ENCODE measurements at regions not wholly inside any gene's neighbourhood (a gene's known extent, or its start where the extent isn't known, plus 50 kb on each side); places are given as distances from the start of the nearest gene placed in this dataset.

DNA sequence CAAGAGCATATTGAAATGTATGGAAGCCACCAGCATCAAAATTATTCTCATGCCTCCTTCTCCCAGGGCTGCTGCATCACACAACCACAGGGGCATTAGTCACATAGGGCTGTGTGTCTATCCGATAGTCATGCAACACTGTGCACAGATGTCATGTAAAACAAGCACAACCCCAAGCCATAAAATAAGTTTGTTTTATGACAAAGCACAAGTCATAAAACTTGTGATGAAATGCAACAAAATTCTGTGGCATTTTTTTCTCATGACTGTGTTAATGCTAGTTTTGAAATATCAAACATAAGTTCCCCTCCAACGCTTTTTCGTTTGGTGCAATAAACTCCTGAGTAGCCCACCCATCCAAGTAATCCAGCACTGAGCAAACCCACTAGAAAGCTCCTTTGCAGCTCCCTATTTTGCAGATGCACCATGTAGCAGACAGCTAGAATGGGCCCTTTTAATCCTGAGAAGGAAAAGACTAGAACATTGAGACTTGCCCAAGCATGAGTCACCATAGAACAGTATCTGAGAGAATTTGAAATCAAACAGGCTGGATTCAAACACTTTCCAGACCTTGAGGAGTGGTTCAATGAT lies 93.3 kb upstream of the ZNF366 start:
- peak; percentile 17 for DNase-seq (ENCODE audit: low read depth)
- TF ChIP-seq, protein P1, sequence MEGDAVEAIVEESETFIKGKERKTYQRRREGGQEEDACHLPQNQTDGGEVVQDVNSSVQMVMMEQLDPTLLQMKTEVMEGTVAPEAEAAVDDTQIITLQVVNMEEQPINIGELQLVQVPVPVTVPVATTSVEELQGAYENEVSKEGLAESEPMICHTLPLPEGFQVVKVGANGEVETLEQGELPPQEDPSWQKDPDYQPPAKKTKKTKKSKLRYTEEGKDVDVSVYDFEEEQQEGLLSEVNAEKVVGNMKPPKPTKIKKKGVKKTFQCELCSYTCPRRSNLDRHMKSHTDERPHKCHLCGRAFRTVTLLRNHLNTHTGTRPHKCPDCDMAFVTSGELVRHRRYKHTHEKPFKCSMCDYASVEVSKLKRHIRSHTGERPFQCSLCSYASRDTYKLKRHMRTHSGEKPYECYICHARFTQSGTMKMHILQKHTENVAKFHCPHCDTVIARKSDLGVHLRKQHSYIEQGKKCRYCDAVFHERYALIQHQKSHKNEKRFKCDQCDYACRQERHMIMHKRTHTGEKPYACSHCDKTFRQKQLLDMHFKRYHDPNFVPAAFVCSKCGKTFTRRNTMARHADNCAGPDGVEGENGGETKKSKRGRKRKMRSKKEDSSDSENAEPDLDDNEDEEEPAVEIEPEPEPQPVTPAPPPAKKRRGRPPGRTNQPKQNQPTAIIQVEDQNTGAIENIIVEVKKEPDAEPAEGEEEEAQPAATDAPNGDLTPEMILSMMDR (conservative IDR thresholded peaks at IDR 0.05; ENCODE audit: low read depth, low read length) = no peak
- H3K4me3 ChIP-seq (ENCODE audit: low read length) = no peak overlapping the region

DNA sequence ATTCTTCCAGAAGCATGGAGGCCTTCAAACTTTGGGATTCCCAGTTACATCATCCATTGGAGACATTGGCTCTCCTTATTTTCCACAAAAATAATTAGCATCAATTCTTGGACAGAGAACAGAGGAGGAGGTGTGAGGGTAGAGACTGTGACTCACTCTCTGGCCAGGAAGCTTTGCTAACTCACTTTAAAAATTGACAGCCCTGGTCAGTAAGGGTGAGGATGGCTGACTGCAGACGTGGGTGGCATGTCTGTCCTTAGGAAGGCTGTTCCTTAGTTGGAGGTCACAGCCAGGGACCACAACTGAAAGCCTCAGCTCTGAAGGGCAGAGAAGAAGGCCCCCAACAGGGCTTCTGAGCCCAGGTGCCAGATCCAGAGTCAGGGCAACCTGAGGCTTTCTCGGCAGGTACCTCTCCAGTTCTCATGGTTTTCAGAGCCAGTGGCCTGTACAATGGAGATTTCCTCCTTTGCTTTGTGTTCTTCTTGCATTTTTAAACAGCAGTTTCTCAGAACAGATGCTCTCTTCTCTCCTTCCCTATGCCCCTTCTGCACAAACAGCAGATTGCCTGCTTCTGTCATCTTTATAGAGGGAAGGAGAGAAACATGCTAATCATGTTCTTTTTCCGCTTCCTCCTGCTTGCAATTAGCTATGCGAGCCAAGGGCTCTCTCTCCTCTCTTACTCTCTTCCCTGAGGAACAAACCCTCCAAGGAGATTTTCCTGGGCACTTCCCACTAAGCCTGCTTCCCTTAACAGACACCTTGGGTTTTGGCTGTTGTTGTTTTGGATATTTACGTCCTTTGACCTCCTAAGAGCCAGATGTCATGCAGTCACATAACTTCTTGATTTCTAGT lies 92.5 kb upstream of the ZNF366 start:
- TF ChIP-seq, protein P1 (conservative IDR thresholded peaks at IDR 0.05; ENCODE audit: low read depth, low read length) = no peak
- no peak overlapping the region for H3K4me3 ChIP-seq (ENCODE audit: low read length)
- DNase-seq (ENCODE audit: low read depth) = no peak

DNA sequence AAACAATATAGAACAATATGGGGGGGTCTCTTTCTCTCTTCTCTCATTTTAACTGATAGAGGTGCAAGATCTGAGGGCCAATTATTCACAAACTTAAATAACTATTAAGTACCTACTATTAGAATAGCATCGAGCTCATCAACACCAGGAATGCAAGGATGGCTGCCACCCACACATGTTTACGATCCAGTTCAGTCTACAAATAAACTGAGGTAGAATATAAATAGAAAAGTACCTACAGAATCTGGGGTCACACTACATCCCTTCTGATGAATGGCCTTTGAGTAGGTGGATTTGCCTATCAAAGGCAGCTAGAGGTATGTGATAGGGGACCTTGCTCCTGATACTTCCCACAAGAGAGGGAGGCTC lies 91.8 kb upstream of the ZNF366 start:
- H3K4me3 ChIP-seq (ENCODE audit: low read length) = no peak overlapping the region
- DNase-seq (ENCODE audit: low read depth) = no peak
- TF ChIP-seq, protein P1 (conservative IDR thresholded peaks at IDR 0.05; ENCODE audit: low read depth, low read length) = no peak

DNA sequence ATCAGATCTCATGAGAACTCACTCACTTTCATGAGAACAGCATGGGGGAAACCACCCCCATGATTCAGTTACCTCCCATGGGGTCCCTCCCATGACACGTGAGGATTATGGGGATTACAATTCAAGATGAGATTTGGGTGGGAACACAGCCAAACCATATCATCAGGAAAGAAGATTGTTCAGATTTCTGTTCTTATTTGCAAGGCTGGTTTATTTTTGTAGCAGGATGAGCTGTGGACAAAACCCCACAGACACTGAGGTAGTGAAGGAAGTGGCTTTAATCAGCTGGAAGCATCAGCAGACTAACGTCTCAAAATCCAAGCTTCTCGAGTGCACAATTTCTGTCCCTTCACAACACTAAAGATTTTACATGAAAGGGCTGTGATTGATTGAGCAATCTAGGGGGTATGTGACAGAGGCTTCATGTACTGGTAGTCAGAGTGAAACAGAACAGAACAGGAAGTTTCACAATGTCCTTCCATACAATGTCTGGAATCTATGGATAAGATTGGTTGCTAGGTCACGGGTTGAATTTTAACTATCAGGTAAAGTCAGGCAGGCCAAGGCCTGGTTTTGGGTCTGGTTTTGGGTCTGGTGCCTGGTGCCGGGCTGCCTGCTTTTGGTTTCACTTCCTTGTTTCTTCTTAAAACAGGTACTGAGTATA lies 91.3 kb upstream of the ZNF366 start:
- no peak overlapping the region for H3K4me3 ChIP-seq (ENCODE audit: low read length)
- TF ChIP-seq, protein P1 (conservative IDR thresholded peaks at IDR 0.05; ENCODE audit: low read depth, low read length) = no peak
- no peak for DNase-seq (ENCODE audit: low read depth)

DNA sequence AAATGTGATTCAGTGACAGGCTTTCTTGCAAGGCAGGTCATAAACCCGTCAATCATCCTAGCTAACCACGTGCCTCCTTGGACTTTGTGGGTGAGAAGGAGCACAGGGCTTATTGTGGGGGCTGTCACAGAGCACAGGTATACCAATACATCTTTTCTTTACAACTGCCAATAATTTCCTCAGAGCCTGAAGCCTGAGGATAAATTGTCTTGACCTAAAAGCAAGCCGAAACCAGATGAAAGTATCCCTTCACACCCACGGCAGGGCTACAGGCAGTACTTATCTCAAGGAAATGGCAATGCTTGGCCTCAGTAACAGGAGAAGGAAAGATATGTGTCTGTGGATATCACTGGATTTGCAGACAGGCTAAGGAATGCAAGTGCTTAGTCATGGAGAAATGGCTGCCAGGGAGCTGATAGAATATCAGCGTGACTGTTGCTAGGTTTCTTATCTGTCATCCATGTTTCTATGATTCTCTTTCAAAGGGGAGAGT lies 90.3 kb upstream of the ZNF366 start:
- TF ChIP-seq, protein P1 (conservative IDR thresholded peaks at IDR 0.05; ENCODE audit: low read depth, low read length) = no peak
- peak; percentile 71 for DNase-seq (ENCODE audit: low read depth)
- H3K4me3 ChIP-seq (ENCODE audit: low read length) = no peak overlapping the region

DNA sequence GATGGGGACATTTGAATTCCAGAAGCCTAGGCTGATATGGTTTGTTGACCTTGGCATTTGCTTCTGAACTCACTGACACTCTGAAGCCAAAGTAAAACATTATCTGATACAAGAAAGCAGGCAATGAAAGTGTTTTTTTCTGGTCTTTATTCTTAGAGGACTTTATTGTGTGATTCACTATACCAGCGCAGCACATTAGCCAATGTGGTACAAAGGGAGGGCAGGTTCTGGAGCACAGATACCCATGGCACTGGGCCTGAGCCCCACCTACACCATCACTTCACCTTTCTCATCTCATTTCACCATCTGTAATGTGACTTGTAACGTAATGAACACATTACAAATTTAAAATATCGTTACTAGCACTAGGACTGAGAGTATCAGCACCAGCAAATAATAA lies 89.7 kb upstream of the ZNF366 start:
- TF ChIP-seq, protein P1 (conservative IDR thresholded peaks at IDR 0.05; ENCODE audit: low read depth, low read length) = no peak
- no peak for DNase-seq (ENCODE audit: low read depth)
- H3K4me3 ChIP-seq (ENCODE audit: low read length) = no peak overlapping the region
